Lung microvascular endothelial cell (primary cell): ENCODE measurements at regions not wholly inside any gene's neighbourhood (a gene's known extent, or its start where the extent isn't known, plus 50 kb on each side); places are given as distances from the start of the nearest gene placed in this dataset.

ENCODE experiments used
- DNase-seq, 2 donors: peaks; one replicate each; pipeline versions ENCODE4 v3.0.0 to v3.0.0-alpha.2; 2010; ENCODE audit warnings: low read depth in 2 of 2

GRCh38 chr7:21359163-21359562 is 68.7 kb upstream of the SP4 start:
- DNase-seq, result no peak

GRCh38 chr7:21361413-21362125 is 66.3 kb upstream of the SP4 start:
- no peak for DNase-seq

- no peak for DNase-seq
These were observed 63.0 kb upstream of the SP4 start for GRCh38 chr7:21364801-21365271.

- DNase-seq, result peak; percentile 72 to 83
These were observed 61.8 kb upstream of the SP4 start for GRCh38 chr7:21365866-21366624.

GRCh38 chr7:21367081-21367480 is 60.8 kb upstream of the SP4 start:
- DNase-seq, result peak; percentile 41 to 57

GRCh38 chr7:21367537-21367936 is 60.3 kb upstream of the SP4 start:
- no peak for DNase-seq

- no peak for DNase-seq
These were observed 59.6 kb upstream of the SP4 start for GRCh38 chr7:21368317-21368716.

GRCh38 chr7:21370283-21370982 is 57.5 kb upstream of the SP4 start:
- no peak for DNase-seq

GRCh38 chr7:21371360-21371759 is 56.5 kb upstream of the SP4 start:
- no peak for DNase-seq

GRCh38 chr7:21373031-21373430 is 54.9 kb upstream of the SP4 start:
- no peak for DNase-seq

GRCh38 chr7:21374134-21374533 is 53.7 kb upstream of the SP4 start:
- DNase-seq, result no peak

GRCh38 chr7:21377545-21377944 is 50.3 kb upstream of the SP4 start:
- DNase-seq, result no peak
